ENCODE measurements at regions not wholly inside any gene's neighbourhood (a gene's known extent, or its start where the extent isn't known, plus 50 kb on each side); places are given as distances from the start of the nearest gene placed in this dataset.

DNA sequence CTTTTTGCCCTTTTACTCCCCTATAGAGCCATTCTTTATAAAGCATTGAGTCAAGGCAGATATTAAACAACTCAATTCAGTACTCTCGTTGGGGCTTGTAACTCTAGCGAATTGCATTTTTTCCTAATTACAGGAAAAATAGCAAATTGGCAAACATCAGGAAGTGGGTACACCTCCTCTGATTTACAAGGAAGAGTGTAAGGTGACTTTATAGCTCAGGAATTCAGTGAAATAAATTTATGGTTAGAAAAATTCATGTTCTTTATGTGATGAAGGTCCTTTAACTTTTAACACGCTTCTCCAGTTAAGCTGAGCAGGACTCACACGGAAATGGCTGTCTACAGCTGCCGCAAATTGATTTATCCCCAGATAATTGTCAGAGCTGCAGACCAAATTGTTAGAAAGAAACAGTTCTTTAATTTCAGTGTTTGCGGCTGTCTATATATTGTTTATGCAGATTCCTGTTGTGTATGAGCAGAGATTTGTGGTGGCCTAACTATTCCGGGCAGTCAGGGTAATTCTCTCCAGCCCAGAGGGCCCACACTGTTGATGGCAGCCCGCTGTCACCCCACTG is 151.1 kb upstream of the MKI67 start:
- H3K4me3 ChIP-seq (ENCODE audit: low read length): no peak overlapping the region
- TF ChIP-seq, protein P1, sequence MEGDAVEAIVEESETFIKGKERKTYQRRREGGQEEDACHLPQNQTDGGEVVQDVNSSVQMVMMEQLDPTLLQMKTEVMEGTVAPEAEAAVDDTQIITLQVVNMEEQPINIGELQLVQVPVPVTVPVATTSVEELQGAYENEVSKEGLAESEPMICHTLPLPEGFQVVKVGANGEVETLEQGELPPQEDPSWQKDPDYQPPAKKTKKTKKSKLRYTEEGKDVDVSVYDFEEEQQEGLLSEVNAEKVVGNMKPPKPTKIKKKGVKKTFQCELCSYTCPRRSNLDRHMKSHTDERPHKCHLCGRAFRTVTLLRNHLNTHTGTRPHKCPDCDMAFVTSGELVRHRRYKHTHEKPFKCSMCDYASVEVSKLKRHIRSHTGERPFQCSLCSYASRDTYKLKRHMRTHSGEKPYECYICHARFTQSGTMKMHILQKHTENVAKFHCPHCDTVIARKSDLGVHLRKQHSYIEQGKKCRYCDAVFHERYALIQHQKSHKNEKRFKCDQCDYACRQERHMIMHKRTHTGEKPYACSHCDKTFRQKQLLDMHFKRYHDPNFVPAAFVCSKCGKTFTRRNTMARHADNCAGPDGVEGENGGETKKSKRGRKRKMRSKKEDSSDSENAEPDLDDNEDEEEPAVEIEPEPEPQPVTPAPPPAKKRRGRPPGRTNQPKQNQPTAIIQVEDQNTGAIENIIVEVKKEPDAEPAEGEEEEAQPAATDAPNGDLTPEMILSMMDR (IDR thresholded peaks at IDR 0.05; ENCODE audit: insufficient read depth, low read depth, low read length, missing control alignments): no peak
- no peak for DNase-seq (ENCODE audit: low read depth)

DNA sequence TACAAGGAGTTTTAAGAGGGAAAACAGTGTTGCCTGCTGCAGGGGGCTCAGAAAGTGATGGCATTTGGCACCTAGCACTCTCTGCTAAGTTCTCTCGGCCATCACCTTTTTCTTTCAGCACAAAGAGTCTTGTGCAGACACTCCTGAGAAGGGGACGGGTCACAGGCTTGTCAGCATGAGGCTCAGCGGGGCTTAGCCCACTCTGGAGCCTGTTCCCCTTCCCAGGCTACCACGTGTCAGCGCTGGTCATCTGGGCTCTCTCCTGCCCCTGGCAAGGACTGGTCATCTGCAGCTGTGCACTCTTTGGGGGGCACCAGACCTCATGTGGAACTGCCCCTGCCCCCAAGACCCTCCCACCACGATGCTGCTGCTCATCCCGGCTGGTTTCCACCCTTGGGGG is 152.1 kb upstream of the MKI67 start:
- TF ChIP-seq, protein P1 (IDR thresholded peaks at IDR 0.05; ENCODE audit: insufficient read depth, low read depth, low read length, missing control alignments): no peak
- no peak overlapping the region for H3K4me3 ChIP-seq (ENCODE audit: low read length)
- no peak for DNase-seq (ENCODE audit: low read depth)

DNA sequence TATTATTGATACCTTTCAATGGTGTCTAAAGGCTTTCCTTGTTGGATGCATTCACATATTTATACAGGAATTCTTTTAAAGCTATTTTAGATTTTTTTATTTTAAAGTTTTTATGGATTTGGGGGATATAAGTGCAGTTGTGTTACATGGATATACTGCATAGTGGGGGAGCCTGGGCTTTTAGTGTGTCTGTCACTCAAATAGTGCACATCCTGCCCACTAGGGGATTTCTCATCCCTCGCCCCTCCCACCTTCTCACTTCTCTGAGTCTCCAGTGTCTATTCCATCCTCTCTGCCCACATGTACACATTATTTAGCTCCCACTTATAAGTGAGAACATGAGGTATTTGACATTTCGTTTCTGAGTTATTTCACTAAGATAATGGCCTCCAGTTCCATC is 154.0 kb upstream of the MKI67 start:
- no peak for DNase-seq (ENCODE audit: low read depth)
- TF ChIP-seq, protein P1 (IDR thresholded peaks at IDR 0.05; ENCODE audit: insufficient read depth, low read depth, low read length, missing control alignments): no peak
- H3K4me3 ChIP-seq (ENCODE audit: low read length): no peak overlapping the region

DNA sequence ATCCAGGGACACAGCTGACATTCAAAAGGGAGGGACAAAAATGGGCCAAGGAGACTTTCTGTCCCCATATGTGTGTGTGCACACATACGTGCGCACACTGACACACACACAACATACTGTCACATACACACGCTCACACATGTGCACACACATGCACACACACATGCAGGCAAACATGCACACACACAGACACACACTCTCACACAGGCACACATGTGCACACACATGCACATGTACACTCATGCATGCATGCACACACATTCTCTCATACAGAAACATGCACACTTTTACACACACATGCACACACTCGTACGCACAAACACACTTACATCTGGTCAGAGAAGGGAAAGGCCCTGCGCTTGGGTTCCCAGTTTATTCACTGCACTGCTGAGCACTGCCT is 155.1 kb upstream of the MKI67 start:
- TF ChIP-seq, protein P1 (IDR thresholded peaks at IDR 0.05; ENCODE audit: insufficient read depth, low read depth, low read length, missing control alignments): no peak
- H3K4me3 ChIP-seq (ENCODE audit: low read length): no peak overlapping the region
- no peak for DNase-seq (ENCODE audit: low read depth)

DNA sequence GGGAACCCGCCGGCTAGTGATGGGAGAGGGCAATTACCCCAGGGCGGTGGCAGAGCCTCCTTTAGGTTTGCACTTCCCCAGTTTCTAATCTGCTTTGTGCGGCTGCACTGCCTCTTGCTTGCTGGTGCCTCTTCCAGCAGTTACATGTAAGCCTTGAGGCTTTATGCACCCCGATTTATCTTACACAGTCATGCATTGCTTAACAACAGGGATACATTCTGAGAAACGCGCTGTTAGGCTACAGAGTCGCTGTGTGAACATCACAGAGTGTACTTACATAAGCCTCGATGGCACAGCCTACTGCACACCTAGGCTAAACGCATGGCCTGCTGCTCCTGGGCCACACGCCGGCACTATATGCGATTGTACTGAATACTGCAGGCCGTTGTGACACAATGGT is 155.6 kb upstream of the MKI67 start:
- no peak for DNase-seq (ENCODE audit: low read depth)
- TF ChIP-seq, protein P1 (IDR thresholded peaks at IDR 0.05; ENCODE audit: insufficient read depth, low read depth, low read length, missing control alignments): no peak
- no peak overlapping the region for H3K4me3 ChIP-seq (ENCODE audit: low read length)

DNA sequence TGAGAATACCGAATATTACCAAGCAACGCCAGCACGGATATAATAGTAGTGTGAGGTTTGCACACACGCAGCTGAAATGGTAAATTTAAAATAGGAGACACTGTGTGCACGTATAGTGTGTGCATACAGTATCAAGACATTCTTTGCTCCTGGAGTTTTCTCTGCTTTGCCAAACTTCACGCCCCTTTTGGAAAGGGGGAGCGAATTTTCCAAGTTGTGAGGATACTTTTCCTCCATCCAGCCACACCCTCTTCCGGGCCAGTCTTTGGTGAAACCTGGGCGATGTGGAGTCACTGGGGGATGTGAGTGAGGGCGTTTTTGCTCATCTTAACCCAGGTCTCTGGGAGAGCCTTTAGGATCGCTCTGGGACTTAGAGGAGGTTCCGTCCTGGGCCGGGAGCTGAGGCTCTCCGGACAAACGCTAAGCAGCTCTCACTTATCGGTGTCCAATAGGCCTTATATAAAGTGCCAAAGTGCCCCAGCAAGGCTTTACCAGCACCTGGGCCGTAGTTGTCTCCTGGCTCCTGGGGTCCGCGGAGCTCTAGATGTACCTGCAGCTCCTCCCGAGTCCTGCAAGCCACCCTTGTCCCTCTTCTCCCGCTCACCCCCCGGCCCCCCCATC is 160.0 kb upstream of the MKI67 start:
- H3K4me3 ChIP-seq (ENCODE audit: low read length): no peak overlapping the region
- TF ChIP-seq, protein P1 (IDR thresholded peaks at IDR 0.05; ENCODE audit: insufficient read depth, low read depth, low read length, missing control alignments): no peak
- no peak for DNase-seq (ENCODE audit: low read depth)

Measured in epithelial cell of esophagus (primary cell).